Vagina (tissue), 2 donors: ENCODE measurements at regions not wholly inside any gene's neighbourhood (a gene's known extent, or its start where the extent isn't known, plus 50 kb on each side); places are given as distances from the start of the nearest gene placed in this dataset.

Source experiments
- DNase-seq, 2 donors: peaks; one replicate each; pipeline ENCODE4 v3.0.0-alpha.2; 2017; ENCODE audit errors: extremely low spot score in 2 of 2
- H3K27ac ChIP-seq: fragments of 200-600 bp; sonication (generic); one replicate; pipeline ENCODE4 v1.5.1; 2019
- H3K27me3 ChIP-seq: fragments of 200-600 bp; sonication (generic); one replicate; pipeline ENCODE4 v1.5.1; 2019
- H3K36me3 ChIP-seq, 2 donors: fragments of 200-600 bp; sonication (generic); one replicate each; pipeline ENCODE4 v1.5.1; 2017 to 2019
- H3K4me1 ChIP-seq: fragments of 200-600 bp; sonication (generic); one replicate; pipeline ENCODE4 v1.5.1; 2019
- H3K4me3 ChIP-seq, 2 donors: fragments of 200-600 bp; sonication (generic); 1 replicate in 1 of 2; 2 replicates in 1 of 2; pipeline ENCODE4 v1.5.1; 2016 to 2019
- H3K9me3 ChIP-seq: fragments of 200-600 bp; sonication (generic); one replicate; pipeline ENCODE4 v1.5.1; 2019
- POLR2A ChIP-seq, 2 donors: fragments of 450-650 bp; IDR thresholded peaks; one replicate each; pipeline ENCODE4 v1.6.1; 2017; ENCODE audit warnings: antibody characterized with exemption in 2 of 2, mild to moderate bottlenecking in 2 of 2, moderate library complexity in 2 of 2
- POLR2AphosphoS5 ChIP-seq, 2 donors: sonication (generic); formaldehyde crosslinking; IDR thresholded peaks; one replicate each; pipeline ENCODE4 v1.9.0; 2017; ENCODE audit warnings: antibody characterized with exemption in 2 of 2, mild to moderate bottlenecking in 2 of 2, low read depth in 1 of 2; ENCODE audit not compliant: insufficient read depth in 1 of 2
- intact Hi-C: fragments of 100-400 bp; cut with DNase I; formaldehyde crosslinking; loops from one replicate; pipeline ENCODE4 v1.15.1; 2023
- TF ChIP-seq, protein P1 (sequence below), 3 experiments: fragments of 450-650 bp in 2 of 3; fragments of 200-600 bp in 1 of 3; sonication (generic) in 1 of 3; IDR thresholded peaks; one replicate each; pipeline ENCODE4 v1.5.1; 2017 to 2019; ENCODE audit warnings: antibody characterized with exemption in 3 of 3, mild to moderate bottlenecking in 2 of 3, moderate library complexity in 2 of 3

DNA sequence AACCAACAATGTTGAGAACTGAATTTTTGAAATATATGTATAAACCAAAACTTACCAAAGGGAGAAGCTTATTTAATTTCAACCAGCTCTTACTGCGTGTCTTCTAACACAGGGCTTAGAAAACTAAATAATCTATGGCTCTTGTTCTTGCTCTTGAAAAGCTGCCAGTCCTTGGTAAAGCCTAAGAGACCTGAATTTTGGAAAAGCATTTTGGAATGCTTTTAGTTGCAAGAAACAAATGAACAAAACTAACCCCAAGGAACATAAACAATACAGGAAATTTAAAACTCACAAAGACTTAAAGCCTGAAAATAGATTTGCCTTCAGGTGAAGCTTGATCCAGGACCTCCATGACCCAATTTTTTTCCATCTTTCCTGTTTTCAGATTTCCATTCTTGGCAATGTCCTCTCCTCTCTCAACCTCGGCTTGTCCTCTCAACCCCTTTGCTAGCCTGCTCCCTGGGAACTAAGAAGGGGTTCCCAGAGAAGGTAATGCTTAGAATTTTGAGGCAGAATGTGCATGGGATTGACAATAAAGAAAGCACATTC, 169.8 kb upstream of the NCK2 start:
- no peaks in the 10 kb centered on the region for H3K27me3 ChIP-seq
- TF ChIP-seq POLR2A (IDR thresholded peaks at IDR 0.05): no peak
- no peak for TF ChIP-seq POLR2AphosphoS5 (IDR thresholded peaks at IDR 0.05; ENCODE audit: insufficient read depth in 1 of 2, low read depth in 1 of 2)
- TF ChIP-seq, protein P1, sequence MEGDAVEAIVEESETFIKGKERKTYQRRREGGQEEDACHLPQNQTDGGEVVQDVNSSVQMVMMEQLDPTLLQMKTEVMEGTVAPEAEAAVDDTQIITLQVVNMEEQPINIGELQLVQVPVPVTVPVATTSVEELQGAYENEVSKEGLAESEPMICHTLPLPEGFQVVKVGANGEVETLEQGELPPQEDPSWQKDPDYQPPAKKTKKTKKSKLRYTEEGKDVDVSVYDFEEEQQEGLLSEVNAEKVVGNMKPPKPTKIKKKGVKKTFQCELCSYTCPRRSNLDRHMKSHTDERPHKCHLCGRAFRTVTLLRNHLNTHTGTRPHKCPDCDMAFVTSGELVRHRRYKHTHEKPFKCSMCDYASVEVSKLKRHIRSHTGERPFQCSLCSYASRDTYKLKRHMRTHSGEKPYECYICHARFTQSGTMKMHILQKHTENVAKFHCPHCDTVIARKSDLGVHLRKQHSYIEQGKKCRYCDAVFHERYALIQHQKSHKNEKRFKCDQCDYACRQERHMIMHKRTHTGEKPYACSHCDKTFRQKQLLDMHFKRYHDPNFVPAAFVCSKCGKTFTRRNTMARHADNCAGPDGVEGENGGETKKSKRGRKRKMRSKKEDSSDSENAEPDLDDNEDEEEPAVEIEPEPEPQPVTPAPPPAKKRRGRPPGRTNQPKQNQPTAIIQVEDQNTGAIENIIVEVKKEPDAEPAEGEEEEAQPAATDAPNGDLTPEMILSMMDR (IDR thresholded peaks at IDR 0.05): no peak
- no peaks in the 10 kb centered on the region for H3K36me3 ChIP-seq
- H3K9me3 ChIP-seq: no peaks in the 10 kb centered on the region
- intact Hi-C loops: loop anchor here (5.0 kb wide), 1 partner anchor 507 kb away; no protein-coding TSS in a partner anchor
- H3K4me3 ChIP-seq: no peak overlapping the region
- DNase-seq: no peak
- H3K27ac ChIP-seq: no peak overlapping the region
- H3K4me1 ChIP-seq: peaks cover 13% of the 10 kb centered on the region

- intact Hi-C loops: no loop called here
- no peaks in the 10 kb centered on the region for H3K27me3 ChIP-seq
- TF ChIP-seq POLR2AphosphoS5 (IDR thresholded peaks at IDR 0.05; ENCODE audit: insufficient read depth in 1 of 2, low read depth in 1 of 2) (no peak), POLR2A (IDR thresholded peaks at IDR 0.05) (no peak)
- TF ChIP-seq, protein P1 (IDR thresholded peaks at IDR 0.05): no peak
- DNase-seq: no peak
- H3K4me3 ChIP-seq: no peak overlapping the region
- no peak overlapping the region for H3K27ac ChIP-seq
- no peaks in the 10 kb centered on the region for H3K36me3 ChIP-seq
- H3K9me3 ChIP-seq: no peaks in the 10 kb centered on the region
- H3K4me1 ChIP-seq: peaks cover 13% of the 10 kb centered on the region
Measured at GRCh38 chr2:105573910-105574655, 170.6 kb upstream of the NCK2 start.

GRCh38 chr2:105573490-105573889, 171.2 kb upstream of the NCK2 start:
- TF ChIP-seq, protein P1 (IDR thresholded peaks at IDR 0.05): no peak
- TF ChIP-seq POLR2AphosphoS5 (IDR thresholded peaks at IDR 0.05; ENCODE audit: insufficient read depth in 1 of 2, low read depth in 1 of 2): no peak
- TF ChIP-seq POLR2A (IDR thresholded peaks at IDR 0.05): no peak
- H3K4me3 ChIP-seq: no peak overlapping the region
- peaks cover 13% of the 10 kb centered on the region for H3K4me1 ChIP-seq
- no peaks in the 10 kb centered on the region for H3K27me3 ChIP-seq
- no peak overlapping the region for H3K27ac ChIP-seq
- intact Hi-C loops: no loop called here
- no peaks in the 10 kb centered on the region for H3K36me3 ChIP-seq
- DNase-seq: no peak
- H3K9me3 ChIP-seq: no peaks in the 10 kb centered on the region

DNA sequence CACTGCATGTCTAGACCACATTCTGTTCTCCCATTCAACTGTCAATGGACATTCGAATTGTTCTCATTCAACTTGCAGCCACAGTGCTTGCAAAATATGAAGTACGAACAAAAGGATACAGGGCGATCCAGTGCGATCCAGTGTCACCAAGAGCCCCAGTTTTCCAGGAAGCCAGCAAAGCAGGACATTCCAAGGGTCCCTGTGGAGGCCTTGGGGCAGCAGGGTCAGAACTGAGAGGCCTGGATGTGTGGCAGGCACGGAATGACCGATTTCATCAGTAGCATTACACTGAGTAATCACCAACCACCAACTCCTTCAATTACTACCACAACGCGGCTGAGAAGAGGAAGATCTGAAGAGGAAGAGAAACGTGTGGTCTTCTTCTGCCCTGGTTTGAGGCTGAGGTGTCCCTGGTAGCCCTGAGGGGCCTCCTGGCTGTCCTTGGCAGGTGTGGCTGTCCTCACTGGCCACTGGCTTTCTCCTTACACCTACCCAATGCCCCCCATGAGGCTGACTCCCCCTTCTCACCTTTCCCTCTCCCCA, 172.7 kb upstream of the FHL2 start:
- Histone ChIP-seq H3K27me3 (no peaks in the 10 kb centered on the region), H3K27ac (no peak overlapping the region), H3K9me3 (no peaks in the 10 kb centered on the region), H3K36me3 (no peaks in the 10 kb centered on the region), H3K4me1 (peaks cover 13% of the 10 kb centered on the region), H3K4me3 (no peak overlapping the region)
- TF ChIP-seq POLR2AphosphoS5 (IDR thresholded peaks at IDR 0.05; ENCODE audit: insufficient read depth in 1 of 2, low read depth in 1 of 2) (no peak), POLR2A (IDR thresholded peaks at IDR 0.05) (no peak)
- TF ChIP-seq, protein P1 (IDR thresholded peaks at IDR 0.05): no peak
- DNase-seq: no peak
- intact Hi-C loops: no loop called here

DNA sequence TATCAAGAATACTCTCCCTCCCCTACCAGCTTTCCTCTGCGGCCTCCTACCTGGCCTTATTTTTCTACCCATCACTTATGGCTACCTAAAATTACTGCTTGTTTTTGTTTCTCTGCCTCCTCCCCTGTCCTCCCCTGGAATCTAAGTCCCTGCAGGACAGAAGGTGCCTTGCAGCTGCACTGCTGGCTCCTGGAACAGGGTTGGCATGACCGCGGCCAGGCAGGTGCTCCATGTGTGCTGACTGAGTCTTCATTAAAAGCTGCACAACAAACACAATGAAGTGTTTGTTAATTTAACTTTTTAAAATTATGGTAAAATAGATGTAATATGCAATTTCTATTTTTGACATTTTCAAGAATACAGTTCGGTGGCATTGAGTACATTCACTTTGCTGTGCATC, 171.9 kb upstream of the FHL2 start:
- no peak overlapping the region for H3K4me3 ChIP-seq
- DNase-seq: no peak
- no peaks in the 10 kb centered on the region for H3K27me3 ChIP-seq
- peaks cover 13% of the 10 kb centered on the region for H3K4me1 ChIP-seq
- H3K27ac ChIP-seq: no peak overlapping the region
- TF ChIP-seq POLR2AphosphoS5 (IDR thresholded peaks at IDR 0.05; ENCODE audit: insufficient read depth in 1 of 2, low read depth in 1 of 2): no peak
- H3K9me3 ChIP-seq: no peaks in the 10 kb centered on the region
- H3K36me3 ChIP-seq: no peaks in the 10 kb centered on the region
- intact Hi-C loops: no loop called here
